Activated naive CD8-positive, alpha-beta T cell treated with anti-CD3 and anti-CD28 coated beads, Interleukin-2, amount 50 U/mL, for 24 hours (primary cell): ENCODE measurements at regions not wholly inside any gene's neighbourhood (a gene's known extent, or its start where the extent isn't known, plus 50 kb on each side); places are given as distances from the start of the nearest gene placed in this dataset.
"Not testable (repeated sequence)": the region's sequence is repeated elsewhere in the genome, so short reads cannot be mapped to it uniquely, and the experiment has no call there.

Source experiments
- ATAC-seq: fragments of 150-1000 bp; cut with Tn5 transposase; one replicate; pipeline ENCODE4 v1.10.0; 2021
- DNase-seq: peaks from one replicate; pipeline ENCODE4 v3.0.0; 2021
- H3K27ac Mint-ChIP-seq: one replicate; pipeline ENCODE4 v1.8.0; 2021; ENCODE audit warnings: mild to moderate bottlenecking, mixed read lengths
- H3K27me3 Mint-ChIP-seq: one replicate; pipeline ENCODE4 v1.8.0; 2021; ENCODE audit warnings: mixed read lengths
- H3K36me3 Mint-ChIP-seq: one replicate; pipeline ENCODE4 v1.8.0; 2021; ENCODE audit warnings: low read depth, mixed read lengths
- H3K4me1 Mint-ChIP-seq: one replicate; pipeline ENCODE4 v1.8.0; 2021; ENCODE audit warnings: mixed read lengths
- H3K4me3 Mint-ChIP-seq: one replicate; pipeline ENCODE4 v1.8.0; 2021; ENCODE audit warnings: mild to moderate bottlenecking, moderate library complexity, mixed read lengths
- H3K9me3 Mint-ChIP-seq: one replicate; pipeline ENCODE4 v1.8.0; 2021; ENCODE audit warnings: mixed read lengths

DNA sequence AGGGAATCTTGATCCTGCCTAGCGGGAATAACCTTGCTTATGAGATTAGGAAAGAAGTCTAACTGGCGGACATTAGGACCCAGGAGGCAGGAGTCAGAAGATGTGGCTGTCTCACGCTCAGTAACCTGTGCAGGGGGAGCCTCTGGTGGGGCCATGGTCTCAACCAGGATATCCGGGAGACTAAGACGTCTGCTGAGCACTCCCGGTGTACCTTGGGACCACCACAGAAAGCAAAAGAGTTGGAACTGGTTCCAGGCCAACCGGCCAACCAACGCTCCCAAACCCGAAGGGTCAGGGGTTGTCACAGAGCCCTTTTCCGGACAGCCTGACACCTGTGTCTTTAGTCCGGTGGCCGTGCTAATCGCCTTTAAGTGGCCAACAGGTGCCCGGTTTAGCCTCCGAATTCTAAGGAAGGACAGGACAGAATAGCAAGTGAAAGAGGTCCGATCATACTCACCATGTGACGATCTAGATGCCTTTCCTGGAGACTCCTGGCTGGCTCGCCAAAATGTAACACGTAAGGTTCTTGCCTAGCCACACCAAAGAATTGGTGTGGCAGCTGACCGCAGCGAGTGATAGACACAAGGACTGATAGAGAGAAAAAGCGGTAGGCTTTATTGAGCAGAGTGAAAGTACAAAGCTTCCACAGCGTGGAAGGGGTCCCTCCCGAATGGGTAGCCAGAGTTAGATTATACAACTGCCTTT is 103.9 kb upstream of the DIAPH3 start:
- no peaks in the 10 kb centered on the region for H3K4me1 Mint-ChIP-seq
- no peak overlapping the region for H3K27ac Mint-ChIP-seq
- H3K4me3 Mint-ChIP-seq: no peak overlapping the region
- H3K9me3 Mint-ChIP-seq: no peaks in the 10 kb centered on the region
- H3K27me3 Mint-ChIP-seq: peaks cover 5% of the 10 kb centered on the region
- DNase-seq (peak; percentile 26), ATAC-seq (peak; percentile 83)
- H3K36me3 Mint-ChIP-seq: no peaks in the 10 kb centered on the region

- no peaks in the 10 kb centered on the region for H3K36me3 Mint-ChIP-seq
- no peak for ATAC-seq
- H3K9me3 Mint-ChIP-seq: no peaks in the 10 kb centered on the region
- DNase-seq: no peak
- H3K4me1 Mint-ChIP-seq: no peaks in the 10 kb centered on the region
- H3K4me3 Mint-ChIP-seq: no peak overlapping the region
- H3K27ac Mint-ChIP-seq: no peak overlapping the region
- H3K27me3 Mint-ChIP-seq: peaks cover 5% of the 10 kb centered on the region
Observed at GRCh38 chr13:60268203-60268555, 104.5 kb upstream of the DIAPH3 start.

DNA sequence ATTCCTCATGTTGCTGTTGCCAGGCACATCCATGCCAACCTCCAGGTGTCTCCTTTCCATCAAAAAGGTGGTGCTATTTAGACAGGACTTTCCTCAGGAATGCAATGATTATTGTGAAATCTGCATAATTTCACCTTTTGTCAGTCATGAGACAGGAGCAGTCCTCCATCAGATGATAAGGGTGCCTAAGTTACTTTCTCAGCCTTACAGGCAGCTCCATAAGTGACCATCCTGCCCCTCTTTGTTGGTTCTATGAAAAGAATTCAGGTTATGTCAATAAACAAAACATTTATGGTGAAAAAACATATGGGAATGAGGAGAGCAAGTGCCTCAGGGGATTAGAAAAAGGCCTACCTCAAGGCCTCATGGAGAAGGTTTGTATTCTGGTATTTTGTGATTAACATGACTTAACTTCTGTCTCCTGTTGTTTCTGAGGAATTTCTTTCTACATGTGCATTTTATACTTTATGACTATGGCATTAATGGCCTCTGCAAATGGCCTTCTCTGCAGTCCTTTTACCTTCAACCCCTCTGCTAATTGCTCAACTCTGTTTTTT is 110.3 kb upstream of the DIAPH3 start:
- no peak for ATAC-seq
- Mint-ChIP-seq H3K9me3 (no peaks in the 10 kb centered on the region), H3K27me3 (no peaks in the 10 kb centered on the region), H3K36me3 (no peaks in the 10 kb centered on the region), H3K27ac (no peak overlapping the region), H3K4me1 (no peaks in the 10 kb centered on the region), H3K4me3 (no peak overlapping the region)
- DNase-seq: no peak

DNA sequence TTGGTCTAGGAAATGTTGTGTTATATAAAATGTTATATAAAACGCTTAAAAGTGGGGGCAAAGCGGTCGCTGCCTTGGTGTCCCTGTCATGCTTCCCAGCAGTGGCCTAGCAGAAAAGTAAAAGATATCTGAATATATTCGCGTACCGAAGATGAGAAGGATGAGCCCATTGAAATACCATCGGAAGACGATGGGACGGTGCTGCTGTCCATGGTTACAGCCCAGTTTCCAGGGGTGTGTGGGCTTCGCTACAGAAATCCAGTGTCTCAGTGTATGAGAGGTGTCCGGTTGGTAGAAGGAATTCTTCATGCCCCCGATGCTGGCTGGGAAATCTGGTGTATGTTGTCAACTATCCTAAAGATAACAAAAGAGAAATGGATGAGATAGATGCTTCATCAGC is 110.9 kb upstream of the DIAPH3 start:
- H3K9me3 Mint-ChIP-seq: no peaks in the 10 kb centered on the region
- H3K36me3 Mint-ChIP-seq: no peaks in the 10 kb centered on the region
- no peaks in the 10 kb centered on the region for H3K27me3 Mint-ChIP-seq
- DNase-seq (no peak), ATAC-seq (no peak)
- H3K27ac Mint-ChIP-seq: no peak overlapping the region
- no peak overlapping the region for H3K4me3 Mint-ChIP-seq
- no peaks in the 10 kb centered on the region for H3K4me1 Mint-ChIP-seq

DNA sequence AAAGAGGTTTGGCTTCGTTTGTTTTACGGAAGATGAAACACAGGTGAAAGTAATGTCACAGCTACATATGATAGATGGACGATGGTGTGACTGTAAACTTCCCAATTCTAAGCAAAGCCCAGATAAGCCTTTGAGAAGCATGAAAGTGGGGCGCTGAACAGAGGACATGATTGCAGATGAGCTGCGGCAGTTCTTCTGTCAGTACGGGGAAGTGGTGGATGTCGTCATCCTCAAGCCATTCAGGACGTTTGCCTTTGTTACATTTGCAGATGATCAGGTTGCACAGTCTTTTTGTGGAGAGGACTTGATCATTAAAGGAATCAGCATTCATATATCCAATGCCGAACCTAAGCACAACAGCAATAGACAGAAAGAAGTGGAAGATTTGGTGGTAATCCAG is 111.5 kb upstream of the DIAPH3 start:
- DNase-seq (no peak), ATAC-seq (no peak)
- Mint-ChIP-seq H3K36me3 (no peaks in the 10 kb centered on the region), H3K27ac (no peak overlapping the region), H3K9me3 (no peaks in the 10 kb centered on the region), H3K4me3 (no peak overlapping the region), H3K27me3 (no peaks in the 10 kb centered on the region), H3K4me1 (no peaks in the 10 kb centered on the region)

DNA sequence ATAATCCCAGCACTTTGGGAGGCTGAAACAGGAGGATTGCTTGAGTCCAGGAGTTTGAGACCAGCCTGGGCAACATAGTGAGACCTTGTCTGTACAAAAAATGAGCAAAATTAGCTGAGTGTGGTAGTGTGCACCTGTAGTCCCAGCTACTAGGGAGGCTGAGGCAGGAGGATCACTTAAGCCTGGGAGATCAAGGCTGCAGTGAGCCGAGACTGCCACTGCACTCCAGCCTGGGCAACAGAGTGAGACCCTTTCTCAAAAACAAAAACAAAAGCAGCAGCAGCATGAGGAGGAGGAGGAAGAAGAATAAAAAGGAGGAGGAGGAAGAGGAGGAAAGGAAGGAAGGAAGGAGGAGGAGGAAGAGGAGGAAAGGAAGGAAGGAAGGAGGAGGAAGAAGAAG is 116.5 kb upstream of the TDRD3 start:
- not testable (repeated sequence) for H3K4me1 Mint-ChIP-seq, H3K27me3 Mint-ChIP-seq, DNase-seq, H3K9me3 Mint-ChIP-seq, H3K4me3 Mint-ChIP-seq, H3K36me3 Mint-ChIP-seq, ATAC-seq, H3K27ac Mint-ChIP-seq

DNA sequence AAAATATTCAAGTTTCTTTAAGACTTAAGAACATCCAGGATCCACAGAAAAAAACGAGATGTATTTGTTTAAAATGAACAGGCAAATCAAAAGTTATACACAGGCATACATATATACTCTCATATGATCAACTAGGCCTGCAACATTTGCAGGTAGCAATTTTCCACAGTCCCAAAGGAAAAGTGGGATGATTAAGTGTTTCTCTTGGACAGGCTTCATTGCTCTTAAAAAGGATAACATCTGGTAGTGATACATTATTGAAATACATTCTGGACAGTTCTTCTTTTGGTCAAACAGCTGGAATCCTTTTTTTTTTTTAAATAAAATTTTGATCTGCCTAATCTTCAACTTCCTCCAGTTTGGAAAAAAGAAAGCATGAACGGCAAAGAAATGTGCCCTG is 114.8 kb upstream of the TDRD3 start:
- no peaks in the 10 kb centered on the region for H3K9me3 Mint-ChIP-seq
- no peak overlapping the region for H3K27ac Mint-ChIP-seq
- ATAC-seq: no peak
- no peak for DNase-seq
- no peak overlapping the region for H3K4me3 Mint-ChIP-seq
- peaks cover 1% of the 10 kb centered on the region for H3K27me3 Mint-ChIP-seq
- no peaks in the 10 kb centered on the region for H3K4me1 Mint-ChIP-seq
- H3K36me3 Mint-ChIP-seq: no peaks in the 10 kb centered on the region

GRCh38 chr13:60282708-60283107 is 114.3 kb upstream of the TDRD3 start:
- H3K27ac Mint-ChIP-seq: no peak overlapping the region
- peaks cover 1% of the 10 kb centered on the region for H3K27me3 Mint-ChIP-seq
- ATAC-seq: no peak

DNA sequence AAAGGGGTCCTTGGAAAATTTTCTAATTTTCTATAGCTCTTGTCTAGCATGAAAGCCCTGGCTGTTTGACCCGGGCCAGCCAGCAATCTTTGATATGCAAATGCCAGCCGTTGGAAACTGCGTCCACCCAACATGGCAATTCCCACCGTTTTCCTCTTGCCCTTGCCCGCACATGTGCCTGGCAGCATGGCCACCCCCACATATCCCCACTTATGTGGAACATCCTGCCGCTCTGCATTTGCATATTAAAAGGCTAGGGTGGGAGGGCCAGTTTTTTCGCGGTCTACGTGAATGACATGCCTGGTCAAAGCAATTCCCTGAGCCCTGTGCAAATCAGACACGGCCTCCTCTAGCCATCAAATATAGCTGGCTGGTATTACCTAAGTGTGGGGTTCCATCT is 110.3 kb upstream of the TDRD3 start:
- ATAC-seq: no peak
- Mint-ChIP-seq H3K27ac (no peak overlapping the region), H3K27me3 (peaks cover 1% of the 10 kb centered on the region), H3K4me3 (no peak overlapping the region), H3K9me3 (no peaks in the 10 kb centered on the region), H3K4me1 (no peaks in the 10 kb centered on the region), H3K36me3 (no peaks in the 10 kb centered on the region)
- DNase-seq: no peak

More at GRCh38 chr13:60282708-60283107, 114.3 kb upstream of the TDRD3 start:
- no peak overlapping the region for H3K4me3 Mint-ChIP-seq
- H3K9me3 Mint-ChIP-seq: no peaks in the 10 kb centered on the region
- H3K36me3 Mint-ChIP-seq: no peaks in the 10 kb centered on the region
- no peak for DNase-seq
- H3K4me1 Mint-ChIP-seq: no peaks in the 10 kb centered on the region

GRCh38 chr13:60288569-60288968 is 108.5 kb upstream of the TDRD3 start:
- H3K4me1 Mint-ChIP-seq: no peaks in the 10 kb centered on the region
- no peaks in the 10 kb centered on the region for H3K36me3 Mint-ChIP-seq
- no peak overlapping the region for H3K27ac Mint-ChIP-seq
- H3K27me3 Mint-ChIP-seq: peaks cover 6% of the 10 kb centered on the region
- ATAC-seq (no peak), DNase-seq (no peak)
- no peaks in the 10 kb centered on the region for H3K9me3 Mint-ChIP-seq
- no peak overlapping the region for H3K4me3 Mint-ChIP-seq

- no peak overlapping the region for H3K27ac Mint-ChIP-seq
Observed at GRCh38 chr13:60303166-60303565, 93.9 kb upstream of the TDRD3 start.

DNA sequence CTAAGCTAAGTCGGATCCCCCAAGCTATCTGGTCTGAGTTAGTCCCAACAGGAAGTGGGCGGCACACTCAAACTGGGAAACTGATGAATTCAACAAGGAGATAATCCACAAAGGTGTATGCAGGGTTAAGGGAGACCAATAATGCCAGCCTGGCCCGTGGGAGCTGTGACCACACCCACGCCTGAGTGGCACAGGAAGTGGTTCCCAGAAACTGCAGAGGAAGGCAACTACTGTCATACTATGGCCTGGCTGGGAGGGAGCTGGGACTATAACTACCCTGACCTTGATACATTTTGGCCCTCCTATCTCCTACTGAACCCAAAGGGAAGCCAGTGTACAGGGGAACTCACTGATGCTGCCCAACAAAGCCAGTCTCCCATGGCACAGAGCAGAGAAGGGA is 85.5 kb upstream of the TDRD3 start:
- H3K4me1 Mint-ChIP-seq: peaks cover 4% of the 10 kb centered on the region
- no peak for ATAC-seq
- H3K36me3 Mint-ChIP-seq: no peaks in the 10 kb centered on the region
- DNase-seq: peak; percentile 2
- no peak overlapping the region for H3K27ac Mint-ChIP-seq
- H3K9me3 Mint-ChIP-seq: no peaks in the 10 kb centered on the region
- H3K4me3 Mint-ChIP-seq: no peak overlapping the region
- no peaks in the 10 kb centered on the region for H3K27me3 Mint-ChIP-seq

More at GRCh38 chr13:60303166-60303565, 93.9 kb upstream of the TDRD3 start:
- H3K4me3 Mint-ChIP-seq: no peak overlapping the region
- no peak for ATAC-seq
- peaks cover 11% of the 10 kb centered on the region for H3K27me3 Mint-ChIP-seq
- H3K9me3 Mint-ChIP-seq: no peaks in the 10 kb centered on the region
- no peaks in the 10 kb centered on the region for H3K4me1 Mint-ChIP-seq
- H3K36me3 Mint-ChIP-seq: no peaks in the 10 kb centered on the region
- no peak for DNase-seq

GRCh38 chr13:60312851-60313505 is 84.0 kb upstream of the TDRD3 start:
- DNase-seq: no peak
- peaks cover 3% of the 10 kb centered on the region for H3K27me3 Mint-ChIP-seq
- ATAC-seq: no peak
- peaks cover 4% of the 10 kb centered on the region for H3K4me1 Mint-ChIP-seq
- H3K4me3 Mint-ChIP-seq: no peak overlapping the region
- H3K9me3 Mint-ChIP-seq: no peaks in the 10 kb centered on the region
- H3K27ac Mint-ChIP-seq: no peak overlapping the region
- no peaks in the 10 kb centered on the region for H3K36me3 Mint-ChIP-seq

DNA sequence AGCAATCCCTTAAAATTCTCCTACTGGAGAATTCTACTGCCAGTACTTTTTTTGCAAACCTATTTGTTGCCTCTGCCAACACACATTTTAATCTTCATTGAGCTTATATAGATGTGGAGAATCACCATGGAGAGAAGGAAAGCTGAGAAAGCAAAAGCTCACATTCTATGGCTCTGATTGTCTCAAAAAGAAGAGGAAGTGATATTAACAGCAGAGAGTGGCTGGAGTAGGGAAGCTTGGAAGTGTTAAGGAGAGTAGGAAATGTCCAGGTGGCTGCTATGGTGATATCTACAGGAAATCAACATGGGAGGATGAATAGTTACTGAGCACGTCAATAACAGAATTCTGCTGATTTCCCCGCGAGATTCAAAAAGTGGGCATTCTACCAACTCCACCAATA is 78.8 kb upstream of the TDRD3 start:
- Mint-ChIP-seq H3K4me3 (no peak overlapping the region), H3K27ac (no peak overlapping the region), H3K27me3 (peaks cover 5% of the 10 kb centered on the region), H3K36me3 (no peaks in the 10 kb centered on the region), H3K4me1 (no peaks in the 10 kb centered on the region), H3K9me3 (no peaks in the 10 kb centered on the region)
- DNase-seq (no peak), ATAC-seq (no peak)

DNA sequence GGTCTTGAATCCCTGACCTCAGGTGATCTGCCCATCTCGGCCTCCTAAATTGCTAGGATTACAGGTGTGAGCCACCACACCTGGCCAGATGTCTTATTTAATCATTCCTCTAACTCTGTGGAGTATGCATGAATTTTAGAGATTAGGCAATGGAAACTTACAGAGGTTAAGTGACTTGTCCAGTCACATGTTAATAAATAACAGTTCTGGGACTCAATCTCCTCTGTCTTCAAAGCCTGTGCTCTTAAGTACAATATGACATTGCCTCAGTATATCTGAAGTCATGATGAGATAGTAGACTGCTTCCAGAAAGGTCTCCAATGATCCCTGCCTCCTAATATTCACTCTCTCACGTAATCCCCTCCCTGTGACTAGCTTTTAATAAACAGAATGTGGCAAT is 72.9 kb upstream of the TDRD3 start:
- DNase-seq (no peak), ATAC-seq (no peak)
- Mint-ChIP-seq H3K27ac (no peak overlapping the region), H3K4me1 (no peaks in the 10 kb centered on the region), H3K4me3 (no peak overlapping the region), H3K27me3 (no peaks in the 10 kb centered on the region), H3K9me3 (no peaks in the 10 kb centered on the region), H3K36me3 (no peaks in the 10 kb centered on the region)
